BJ (cell line): ENCODE measurements at regions not wholly inside any gene's neighbourhood (a gene's known extent, or its start where the extent isn't known, plus 50 kb on each side); places are given as distances from the start of the nearest gene placed in this dataset.
A peak's percentile ranks its signal among the peaks of the same experiment; 100 is the strongest.

Experiments used
- CTCF ChIA-PET: fragments of 350-600 bp; formaldehyde crosslinking; extraction: SDS; loops from one replicate; lab custom pipeline; 2021; ENCODE audit warnings: antibody characterized with exemption, inconsistent platforms; lab: Yijun Ruan, JAX
- POLR2A ChIA-PET: fragments of 300-600 bp; sonication (Branson Sonifier 250); formaldehyde crosslinking; extraction: SDS; loops from one replicate; lab custom pipeline; 2021; ENCODE audit warnings: antibody characterized with exemption; lab: Charles Lee
- DNase-seq: peaks from one replicate; pipeline ENCODE4 v3.0.0-alpha.2; 2011; ENCODE audit warnings: low read depth
- H3K27me3 ChIP-seq: 2 replicates; pipeline ENCODE4 v1.6.0; 2011; ENCODE audit warnings: low read length; ENCODE audit not compliant: control insufficient read depth, insufficient read depth
- H3K36me3 ChIP-seq: 2 replicates; pipeline ENCODE4 v1.5.1; 2011; ENCODE audit warnings: low read length; ENCODE audit not compliant: control insufficient read depth, insufficient read depth
- H3K4me3 ChIP-seq: 2 replicates; pipeline ENCODE4 v1.5.1; 2011; ENCODE audit warnings: low read depth, mild to moderate bottlenecking, control low read depth, low read length
- CTCF ChIP-seq: IDR thresholded peaks from 2 replicates; pipeline ENCODE4 v1.5.1; 2011; ENCODE audit warnings: low read depth, mild to moderate bottlenecking, control low read depth, inconsistent platforms, low read length, moderate library complexity; ENCODE audit not compliant: insufficient read depth

GRCh38 chr13:34124666-34125306 lies 306.8 kb downstream of the RFC3 start:
- ChIA-PET CTCF (no interaction called here), POLR2A (no interaction called here)
- TF ChIP-seq CTCF = no peak
- Histone ChIP-seq H3K36me3 (no peaks in the 10 kb centered on the region), H3K4me3 (no peak overlapping the region), H3K27me3 (no peaks in the 10 kb centered on the region)
- DNase-seq = no peak

GRCh38 chr13:34127523-34127922 lies 309.6 kb downstream of the RFC3 start:
- Histone ChIP-seq H3K4me3 (no peak overlapping the region), H3K27me3 (no peaks in the 10 kb centered on the region), H3K36me3 (no peaks in the 10 kb centered on the region)
- ChIA-PET CTCF (no interaction called here), POLR2A (no interaction called here)
- DNase-seq = no peak
- no peak for TF ChIP-seq CTCF

- Histone ChIP-seq H3K36me3 (no peaks in the 10 kb centered on the region), H3K4me3 (no peak overlapping the region), H3K27me3 (no peaks in the 10 kb centered on the region)
- no peak for TF ChIP-seq CTCF
- ChIA-PET POLR2A (no interaction called here), CTCF (no interaction called here)
- DNase-seq = peak; percentile 72
Measured at GRCh38 chr13:34128661-34129060, 310.7 kb downstream of the RFC3 start.

- no peak for TF ChIP-seq CTCF
- DNase-seq = peak; percentile 4
- Histone ChIP-seq H3K27me3 (no peaks in the 10 kb centered on the region), H3K4me3 (no peak overlapping the region), H3K36me3 (no peaks in the 10 kb centered on the region)
- CTCF ChIA-PET = no interaction called here
- POLR2A ChIA-PET = interaction anchor here (0.6 kb wide), 1 partner anchor 208 kb away, joined by 5 read pairs; no protein-coding TSS in a partner anchor
Measured at GRCh38 chr13:34129436-34129835, 311.5 kb downstream of the RFC3 start.

GRCh38 chr13:34137200-34137599 lies 319.3 kb downstream of the RFC3 start:
- CTCF ChIA-PET = no interaction called here
- POLR2A ChIA-PET = no interaction called here
- Histone ChIP-seq H3K36me3 (no peaks in the 10 kb centered on the region), H3K4me3 (no peak overlapping the region), H3K27me3 (no peaks in the 10 kb centered on the region; the same call in 1 of the 2 replicates)
- no peak for DNase-seq
- TF ChIP-seq CTCF = no peak
